ENCODE measurements at regions not wholly inside any gene's neighbourhood (a gene's known extent, or its start where the extent isn't known, plus 50 kb on each side); places are given as distances from the start of the nearest gene placed in this dataset.

- TF ChIP-seq POLR2AphosphoS5 (IDR thresholded peaks at IDR 0.05): no peak
- TF ChIP-seq CTCF (IDR thresholded peaks at IDR 0.05): no peak
Measured at GRCh38 chr6:27126046-27126814, 121.3 kb upstream of the PRSS16 start.
